ENCODE measurements at regions not wholly inside any gene's neighbourhood (a gene's known extent, or its start where the extent isn't known, plus 50 kb on each side); places are given as distances from the start of the nearest gene placed in this dataset.
"Not testable (repeated sequence)": the region's sequence is repeated elsewhere in the genome, so short reads cannot be mapped to it uniquely, and the experiment has no call there.

GRCh38 chr5:117143406-117143805 is 568.8 kb upstream of the SEMA6A start:
- no peak for DNase-seq (ENCODE audit: low spot score)

- no peak for DNase-seq (ENCODE audit: low spot score)
Measured at GRCh38 chr5:117138523-117138922, 563.9 kb upstream of the SEMA6A start.

GRCh38 chr5:117135851-117136250 is 561.2 kb upstream of the SEMA6A start:
- no peak for DNase-seq (ENCODE audit: low spot score)

- DNase-seq (ENCODE audit: low spot score): no peak
Measured at GRCh38 chr5:117133198-117133597, 558.6 kb upstream of the SEMA6A start.

GRCh38 chr5:117131876-117132275 is 557.3 kb upstream of the SEMA6A start:
- DNase-seq (ENCODE audit: low spot score): no peak

- DNase-seq (ENCODE audit: low spot score): no peak
Measured at GRCh38 chr5:117131048-117131679, 556.5 kb upstream of the SEMA6A start.

GRCh38 chr5:117118499-117118898 is 543.9 kb upstream of the SEMA6A start:
- DNase-seq (ENCODE audit: low spot score): no peak

- DNase-seq (ENCODE audit: low spot score): not testable (repeated sequence)
Measured at GRCh38 chr5:117117314-117117713, 542.7 kb upstream of the SEMA6A start.

GRCh38 chr5:117110548-117110947 is 535.9 kb upstream of the SEMA6A start:
- no peak for DNase-seq (ENCODE audit: low spot score)

GRCh38 chr5:117107859-117108258 is 533.2 kb upstream of the SEMA6A start:
- DNase-seq (ENCODE audit: low spot score): no peak

- DNase-seq (ENCODE audit: low spot score): no peak
Measured at GRCh38 chr5:117103703-117104102, 529.1 kb upstream of the SEMA6A start.

- no peak for DNase-seq (ENCODE audit: low spot score)
Measured at GRCh38 chr5:117102591-117102990, 528.0 kb upstream of the SEMA6A start.

GRCh38 chr5:117100176-117100575 is 525.6 kb upstream of the SEMA6A start:
- no peak for DNase-seq (ENCODE audit: low spot score)

GRCh38 chr5:117098094-117098493 is 523.5 kb upstream of the SEMA6A start:
- no peak for DNase-seq (ENCODE audit: low spot score)

GRCh38 chr5:117095346-117096332 is 521.0 kb upstream of the SEMA6A start:
- DNase-seq (ENCODE audit: low spot score): no peak

- DNase-seq (ENCODE audit: low spot score): no peak
Measured at GRCh38 chr5:117094114-117094815, 519.6 kb upstream of the SEMA6A start.

GRCh38 chr5:117093653-117094052 is 519.0 kb upstream of the SEMA6A start:
- no peak for DNase-seq (ENCODE audit: low spot score)

- DNase-seq (ENCODE audit: low spot score): no peak
Measured at GRCh38 chr5:117089001-117089400, 514.4 kb upstream of the SEMA6A start.

GRCh38 chr5:117088176-117088575 is 513.6 kb upstream of the SEMA6A start:
- DNase-seq (ENCODE audit: low spot score): no peak

GRCh38 chr5:117084067-117084466 is 509.4 kb upstream of the SEMA6A start:
- no peak for DNase-seq (ENCODE audit: low spot score)

GRCh38 chr5:117082977-117083376 is 508.4 kb upstream of the SEMA6A start:
- DNase-seq (ENCODE audit: low spot score): no peak

GRCh38 chr5:117077142-117077541 is 502.5 kb upstream of the SEMA6A start:
- DNase-seq (ENCODE audit: low spot score): no peak

GRCh38 chr5:117072439-117072838 is 497.8 kb upstream of the SEMA6A start:
- no peak for DNase-seq (ENCODE audit: low spot score)
